GM23338 (cell line): ENCODE measurements at regions not wholly inside any gene's neighbourhood (a gene's known extent, or its start where the extent isn't known, plus 50 kb on each side); places are given as distances from the start of the nearest gene placed in this dataset.

Experiments used
- ATAC-seq: fragments of 200-7000 bp; cut with Tn5 transposase; 3 replicates; pipeline ENCODE4 v1.9.1; 2020
- DNase-seq: peaks from one replicate; pipeline ENCODE4 v3.0.0-alpha.2; 2015; ENCODE audit warnings: low spot score
- H2AFZ ChIP-seq: fragments of 200-600 bp; sonication (generic); 2 replicates; pipeline ENCODE4 v1.8.0; 2016; ENCODE audit warnings: antibody characterized with exemption, mild to moderate bottlenecking, moderate library complexity
- H3F3A ChIP-seq: fragments of 200-600 bp; sonication (generic); replicated peaks from 2 replicates; pipeline ENCODE4 v1.8.0; 2017; ENCODE audit warnings: antibody characterized with exemption, mixed run types, low read depth
- H3K27ac ChIP-seq: fragments of 200-600 bp; sonication (generic); 2 replicates; pipeline ENCODE4 v1.6.1; 2016; ENCODE audit warnings: low read depth
- H3K27me3 ChIP-seq: fragments of 200-600 bp; sonication (generic); 2 replicates; pipeline ENCODE4 v1.8.0; 2016; ENCODE audit warnings: mild to moderate bottlenecking, mixed run types, moderate library complexity; ENCODE audit not compliant: insufficient read depth
- H3K36me3 ChIP-seq: fragments of 200-600 bp; sonication (generic); 2 replicates; pipeline ENCODE4 v1.8.0; 2016; ENCODE audit warnings: mild to moderate bottlenecking; ENCODE audit not compliant: insufficient read depth
- H3K4me1 ChIP-seq: fragments of 200-600 bp; sonication (generic); 2 replicates; pipeline ENCODE4 v1.8.0; 2016; ENCODE audit warnings: mild to moderate bottlenecking, moderate library complexity; ENCODE audit not compliant: insufficient read depth
- H3K4me2 ChIP-seq: fragments of 200-600 bp; sonication (generic); 2 replicates; pipeline ENCODE4 v1.7.1; 2017; ENCODE audit warnings: mixed run types
- H3K4me3 ChIP-seq: fragments of 200-600 bp; sonication (generic); 2 replicates; pipeline ENCODE4 v1.6.1; 2016; ENCODE audit warnings: mixed run types
- H3K79me2 ChIP-seq: fragments of 200-600 bp; sonication (generic); replicated peaks from 2 replicates; pipeline ENCODE4 v1.8.0; 2017; ENCODE audit warnings: mild to moderate bottlenecking; ENCODE audit not compliant: insufficient read depth
- H3K9me2 ChIP-seq: fragments of 200-600 bp; sonication (generic); 2 replicates; pipeline ENCODE4 v1.8.0; 2017; ENCODE audit not compliant: insufficient read depth
- H4K20me1 ChIP-seq: fragments of 200-600 bp; sonication (generic); replicated peaks from 2 replicates; pipeline ENCODE4 v1.8.0; 2017; ENCODE audit warnings: mild to moderate bottlenecking; ENCODE audit not compliant: insufficient read depth
- H3K27ac Mint-ChIP-seq: 2 replicates; pipeline ENCODE4 v1.8.0; 2020; ENCODE audit warnings: inconsistent platforms, mild to moderate bottlenecking, moderate library complexity, mixed read lengths
- H3K27me3 Mint-ChIP-seq: 3 replicates; pipeline ENCODE4 v1.8.0; 2022; ENCODE audit warnings: low read depth, mild to moderate bottlenecking, moderate library complexity, mixed read lengths, inconsistent platforms; ENCODE audit not compliant: insufficient read depth, poor library complexity
- H3K36me3 Mint-ChIP-seq: 3 replicates; pipeline ENCODE4 v1.8.0; 2021; ENCODE audit warnings: low read depth, mild to moderate bottlenecking, inconsistent platforms, moderate library complexity, mixed read lengths
- H3K4me1 Mint-ChIP-seq: 3 replicates; pipeline ENCODE4 v1.8.0; 2020; ENCODE audit warnings: mild to moderate bottlenecking, inconsistent platforms, mixed read lengths
- H3K4me3 Mint-ChIP-seq: 3 replicates; pipeline ENCODE4 v1.8.0; 2021; ENCODE audit warnings: moderate library complexity, mild to moderate bottlenecking, inconsistent platforms, mixed read lengths
- H3K9me3 Mint-ChIP-seq: 3 replicates; pipeline ENCODE4 v1.8.0; 2020; ENCODE audit warnings: moderate library complexity, mild to moderate bottlenecking, inconsistent platforms, mixed read lengths
- CREB1 ChIP-seq: fragments of 250-450 bp; sonication (Bioruptor Pico); IDR thresholded peaks from 2 replicates; pipeline ENCODE4 v1.5.0; 2020; ENCODE audit warnings: low read depth, mild to moderate bottlenecking, moderate library complexity
- EZH2phosphoT487 ChIP-seq: fragments of 200-600 bp; sonication (generic); IDR thresholded peaks from one replicate; pipeline ENCODE4 v1.8.1; 2018; ENCODE audit warnings: antibody characterized with exemption; ENCODE audit not compliant: unreplicated experiment
- STAT1 ChIP-seq: IDR thresholded peaks from one replicate; pipeline ENCODE4 v1.6.1; 2016; ENCODE audit warnings: antibody characterized with exemption; ENCODE audit not compliant: unreplicated experiment
- ZNF331 ChIP-seq: fragments of 250-450 bp; sonication (Bioruptor Pico); IDR thresholded peaks from 2 replicates; pipeline ENCODE4 v1.5.0; 2020; ENCODE audit warnings: low read depth, mild to moderate bottlenecking, moderate library complexity
- TF ChIP-seq, protein P1 (sequence below): fragments of 250-450 bp; sonication (Bioruptor Pico); IDR thresholded peaks from 2 replicates; pipeline ENCODE4 v1.5.0; 2020; ENCODE audit warnings: mild to moderate bottlenecking, moderate library complexity

DNA sequence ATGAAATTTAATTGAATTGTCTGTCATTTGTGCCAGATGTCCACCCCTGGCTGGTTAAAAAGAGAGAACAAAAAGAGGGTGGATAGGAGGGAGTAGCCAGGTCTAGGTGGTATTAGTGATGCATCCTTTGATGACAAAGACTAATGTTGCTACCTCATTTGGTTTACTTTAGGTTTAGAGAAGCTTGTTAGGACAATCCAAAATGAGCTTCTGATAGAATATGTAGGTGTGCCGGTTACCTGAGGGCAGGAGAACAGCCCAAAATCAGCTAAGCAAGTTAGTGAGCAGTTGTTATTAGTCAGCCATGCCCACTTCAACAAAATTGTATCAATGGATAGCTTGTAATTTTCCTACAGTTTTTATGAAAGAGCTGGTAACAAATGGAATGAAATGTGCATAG is 61.4 kb upstream of the PTGS2 start:
- no peak overlapping the region for H2AFZ ChIP-seq
- Mint-ChIP-seq H3K27me3 (no peaks in the 10 kb centered on the region), H3K9me3 (peaks cover 1% of the 10 kb centered on the region), H3K27ac (no peak overlapping the region), H3K4me3 (no peak overlapping the region), H3K4me1 (no peaks in the 10 kb centered on the region), H3K36me3 (peaks cover 1% of the 10 kb centered on the region; the same call in 2 of the 3 replicates)
- no peaks in the 10 kb centered on the region for H3K9me2 ChIP-seq
- ATAC-seq (no peak), DNase-seq (no peak)
- H3K4me1 ChIP-seq, result 0 out of 2 replicates have a peak, but pooled peaks cover 2% of the 10 kb centered on the region
- no peaks in the 10 kb centered on the region for H3K27me3 ChIP-seq
- no peaks in the 10 kb centered on the region for H3K36me3 ChIP-seq
- no peak for TF ChIP-seq EZH2phosphoT487
- TF ChIP-seq STAT1, result no peak
- TF ChIP-seq CREB1, result no peak
- no peaks in the 10 kb centered on the region for H4K20me1 ChIP-seq
- H3F3A ChIP-seq, result no peaks in the 10 kb centered on the region
- no peak overlapping the region for H3K27ac ChIP-seq
- H3K4me3 ChIP-seq, result no peak overlapping the region
- H3K4me2 ChIP-seq, result no peak overlapping the region
- H3K79me2 ChIP-seq, result no peaks in the 10 kb centered on the region

DNA sequence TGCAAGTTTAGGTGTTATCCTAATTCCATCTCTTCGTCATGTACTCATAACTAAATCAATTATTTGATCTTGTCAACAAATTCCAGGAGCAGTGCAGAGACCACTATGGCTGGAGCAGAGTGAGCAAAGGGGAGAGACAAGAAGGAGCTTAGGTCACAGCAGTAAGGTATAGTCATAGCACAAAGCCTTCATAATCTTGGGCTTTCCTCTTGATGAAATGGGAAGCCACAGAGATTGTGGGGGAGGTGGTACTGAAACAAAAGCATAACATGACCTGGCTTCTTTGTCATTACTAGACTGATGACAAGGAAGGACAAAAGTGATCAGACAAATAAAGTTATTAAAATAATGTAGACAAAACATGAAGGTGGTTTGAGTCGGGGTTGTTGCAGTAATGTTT is 60.1 kb upstream of the PTGS2 start:
- Histone ChIP-seq H2AFZ (peak overlapping the region; percentile 16; the same call in 1 of the 2 replicates), H3K4me3 (no peak overlapping the region), H3K27ac (no peak overlapping the region), H4K20me1 (no peaks in the 10 kb centered on the region), H3K36me3 (no peaks in the 10 kb centered on the region), H3K9me2 (no peaks in the 10 kb centered on the region), H3K27me3 (no peaks in the 10 kb centered on the region), H3K4me2 (no peak overlapping the region), H3K79me2 (no peaks in the 10 kb centered on the region), H3F3A (no peaks in the 10 kb centered on the region), H3K4me1 (0 out of 2 replicates have a peak, but pooled peaks cover 2% of the 10 kb centered on the region)
- no peaks in the 10 kb centered on the region for H3K27me3 Mint-ChIP-seq
- ATAC-seq, result no peak
- DNase-seq, result no peak
- H3K27ac Mint-ChIP-seq, result no peak overlapping the region
- no peaks in the 10 kb centered on the region for H3K4me1 Mint-ChIP-seq
- no peak overlapping the region for H3K4me3 Mint-ChIP-seq
- TF ChIP-seq CREB1 (no peak), ZNF331 (CRISPR knock-in tag) (no peak)
- TF ChIP-seq, protein P1, sequence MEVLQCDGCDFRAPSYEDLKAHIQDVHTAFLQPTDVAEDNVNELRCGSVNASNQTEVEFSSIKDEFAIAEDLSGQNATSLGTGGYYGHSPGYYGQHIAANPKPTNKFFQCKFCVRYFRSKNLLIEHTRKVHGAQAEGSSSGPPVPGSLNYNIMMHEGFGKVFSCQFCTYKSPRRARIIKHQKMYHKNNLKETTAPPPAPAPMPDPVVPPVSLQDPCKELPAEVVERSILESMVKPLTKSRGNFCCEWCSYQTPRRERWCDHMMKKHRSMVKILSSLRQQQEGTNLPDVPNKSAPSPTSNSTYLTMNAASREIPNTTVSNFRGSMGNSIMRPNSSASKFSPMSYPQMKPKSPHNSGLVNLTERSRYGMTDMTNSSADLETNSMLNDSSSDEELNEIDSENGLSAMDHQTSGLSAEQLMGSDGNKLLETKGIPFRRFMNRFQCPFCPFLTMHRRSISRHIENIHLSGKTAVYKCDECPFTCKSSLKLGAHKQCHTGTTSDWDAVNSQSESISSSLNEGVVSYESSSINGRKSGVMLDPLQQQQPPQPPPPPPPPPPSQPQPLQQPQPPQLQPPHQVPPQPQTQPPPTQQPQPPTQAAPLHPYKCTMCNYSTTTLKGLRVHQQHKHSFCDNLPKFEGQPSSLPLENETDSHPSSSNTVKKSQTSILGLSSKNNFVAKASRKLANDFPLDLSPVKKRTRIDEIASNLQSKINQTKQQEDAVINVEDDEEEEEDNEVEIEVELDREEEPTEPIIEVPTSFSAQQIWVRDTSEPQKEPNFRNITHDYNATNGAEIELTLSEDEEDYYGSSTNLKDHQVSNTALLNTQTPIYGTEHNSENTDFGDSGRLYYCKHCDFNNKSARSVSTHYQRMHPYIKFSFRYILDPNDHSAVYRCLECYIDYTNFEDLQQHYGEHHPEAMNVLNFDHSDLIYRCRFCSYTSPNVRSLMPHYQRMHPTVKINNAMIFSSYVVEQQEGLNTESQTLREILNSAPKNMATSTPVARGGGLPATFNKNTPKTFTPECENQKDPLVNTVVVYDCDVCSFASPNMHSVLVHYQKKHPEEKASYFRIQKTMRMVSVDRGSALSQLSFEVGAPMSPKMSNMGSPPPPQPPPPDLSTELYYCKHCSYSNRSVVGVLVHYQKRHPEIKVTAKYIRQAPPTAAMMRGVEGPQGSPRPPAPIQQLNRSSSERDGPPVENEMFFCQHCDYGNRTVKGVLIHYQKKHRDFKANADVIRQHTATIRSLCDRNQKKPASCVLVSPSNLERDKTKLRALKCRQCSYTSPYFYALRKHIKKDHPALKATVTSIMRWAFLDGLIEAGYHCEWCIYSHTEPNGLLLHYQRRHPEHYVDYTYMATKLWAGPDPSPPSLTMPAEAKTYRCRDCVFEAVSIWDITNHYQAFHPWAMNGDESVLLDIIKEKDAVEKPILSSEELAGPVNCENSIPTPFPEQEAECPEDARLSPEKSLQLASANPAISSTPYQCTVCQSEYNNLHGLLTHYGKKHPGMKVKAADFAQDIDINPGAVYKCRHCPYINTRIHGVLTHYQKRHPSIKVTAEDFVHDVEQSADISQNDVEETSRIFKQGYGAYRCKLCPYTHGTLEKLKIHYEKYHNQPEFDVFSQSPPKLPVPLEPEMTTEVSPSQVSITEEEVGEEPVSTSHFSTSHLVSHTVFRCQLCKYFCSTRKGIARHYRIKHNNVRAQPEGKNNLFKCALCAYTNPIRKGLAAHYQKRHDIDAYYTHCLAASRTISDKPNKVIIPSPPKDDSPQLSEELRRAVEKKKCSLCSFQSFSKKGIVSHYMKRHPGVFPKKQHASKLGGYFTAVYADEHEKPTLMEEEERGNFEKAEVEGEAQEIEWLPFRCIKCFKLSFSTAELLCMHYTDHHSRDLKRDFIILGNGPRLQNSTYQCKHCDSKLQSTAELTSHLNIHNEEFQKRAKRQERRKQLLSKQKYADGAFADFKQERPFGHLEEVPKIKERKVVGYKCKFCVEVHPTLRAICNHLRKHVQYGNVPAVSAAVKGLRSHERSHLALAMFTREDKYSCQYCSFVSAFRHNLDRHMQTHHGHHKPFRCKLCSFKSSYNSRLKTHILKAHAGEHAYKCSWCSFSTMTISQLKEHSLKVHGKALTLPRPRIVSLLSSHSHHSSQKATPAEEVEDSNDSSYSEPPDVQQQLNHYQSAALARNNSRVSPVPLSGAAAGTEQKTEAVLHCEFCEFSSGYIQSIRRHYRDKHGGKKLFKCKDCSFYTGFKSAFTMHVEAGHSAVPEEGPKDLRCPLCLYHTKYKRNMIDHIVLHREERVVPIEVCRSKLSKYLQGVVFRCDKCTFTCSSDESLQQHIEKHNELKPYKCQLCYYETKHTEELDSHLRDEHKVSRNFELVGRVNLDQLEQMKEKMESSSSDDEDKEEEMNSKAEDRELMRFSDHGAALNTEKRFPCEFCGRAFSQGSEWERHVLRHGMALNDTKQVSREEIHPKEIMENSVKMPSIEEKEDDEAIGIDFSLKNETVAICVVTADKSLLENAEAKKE (CRISPR knock-in tag), result no peak
- H3K36me3 Mint-ChIP-seq, result no peaks in the 10 kb centered on the region
- H3K9me3 Mint-ChIP-seq, result no peaks in the 10 kb centered on the region
